Mucosa of rectum (tissue), 2 donors: ENCODE measurements at regions not wholly inside any gene's neighbourhood (a gene's known extent, or its start where the extent isn't known, plus 50 kb on each side); places are given as distances from the start of the nearest gene placed in this dataset.

Experiments used
- H3K27ac ChIP-seq, 2 donors: one replicate each; pipeline ENCODE4 v1.7.0; 2013; ENCODE audit warnings: inconsistent platforms in 2 of 2, low read depth in 2 of 2, low read length in 2 of 2
- H3K27me3 ChIP-seq, 2 donors: one replicate each; pipeline ENCODE4 v1.7.0; 2013; ENCODE audit warnings: low read length in 2 of 2; ENCODE audit not compliant: control insufficient read depth in 2 of 2, insufficient read depth in 2 of 2
- H3K36me3 ChIP-seq, 2 donors: one replicate each; pipeline ENCODE4 v1.7.0; 2013; ENCODE audit warnings: low read length in 2 of 2; ENCODE audit not compliant: control insufficient read depth in 2 of 2, insufficient read depth in 2 of 2
- H3K4me1 ChIP-seq, 2 donors: one replicate each; pipeline ENCODE4 v1.7.0; 2013; ENCODE audit warnings: low read length in 2 of 2, mild to moderate bottlenecking in 1 of 2; ENCODE audit not compliant: control insufficient read depth in 2 of 2, insufficient read depth in 2 of 2
- H3K4me3 ChIP-seq, 2 donors: one replicate each; pipeline ENCODE4 v1.7.0; 2013; ENCODE audit warnings: low read length in 2 of 2
- H3K9ac ChIP-seq, 2 donors: one replicate each; pipeline ENCODE4 v1.7.0; 2013; ENCODE audit warnings: low read length in 2 of 2, low read depth in 1 of 2, mild to moderate bottlenecking in 1 of 2
- H3K9me3 ChIP-seq, 2 donors: one replicate each; pipeline ENCODE4 v1.7.0; 2013; ENCODE audit warnings: low read length in 2 of 2; ENCODE audit not compliant: control insufficient read depth in 2 of 2
- donor health status: healthy.
- donor health status: Normal muscosa, but diverticular disease.

DNA sequence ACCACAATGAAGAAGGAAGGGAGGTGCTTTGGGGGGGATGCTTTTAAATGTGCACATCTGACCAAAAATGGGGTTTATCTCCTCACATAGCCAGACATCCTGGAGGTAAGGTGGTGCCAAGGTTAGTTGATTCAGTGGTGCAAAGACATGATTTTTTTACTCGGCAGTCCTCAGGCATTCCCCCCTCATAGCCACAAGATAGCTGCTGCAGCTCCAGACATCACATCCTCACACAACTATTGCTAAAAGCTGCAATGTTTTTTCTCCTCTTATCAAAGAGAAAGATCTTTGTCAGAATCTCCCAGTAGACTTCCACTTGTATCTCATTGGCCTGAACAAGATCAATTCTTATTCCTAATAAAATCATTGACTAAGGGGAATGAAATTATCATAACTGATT lies 141.3 kb upstream of the ZNF438 start:
- Histone ChIP-seq H3K4me3 (no peak overlapping the region), H3K4me1 (no peaks in the 10 kb centered on the region), H3K9ac (no peak overlapping the region), H3K9me3 (peaks cover 0 to 3% of the 10 kb centered on the region in 2 donors), H3K36me3 (no peaks in the 10 kb centered on the region), H3K27ac (no peak overlapping the region), H3K27me3 (no peaks in the 10 kb centered on the region)

DNA sequence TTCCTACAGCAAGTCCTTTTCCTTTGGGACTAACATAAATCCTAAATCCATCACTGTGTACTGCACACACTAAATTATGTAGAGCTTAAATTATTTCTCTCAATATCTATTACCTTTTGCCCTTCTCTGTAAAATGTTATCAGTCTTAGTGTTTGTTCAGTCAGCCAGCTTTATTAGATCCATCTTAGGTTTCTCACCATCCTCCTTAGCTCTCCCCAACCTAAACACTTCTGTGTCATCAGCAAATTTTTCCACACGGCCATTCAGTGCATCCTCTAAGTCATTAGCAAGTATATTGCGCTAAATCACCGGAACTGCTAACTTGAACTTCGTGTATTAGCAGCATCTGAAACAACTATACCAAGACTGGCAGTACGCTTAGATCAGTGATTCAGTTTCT lies 142.1 kb upstream of the ZNF438 start:
- Histone ChIP-seq H3K36me3 (no peaks in the 10 kb centered on the region), H3K4me3 (no peak overlapping the region)

DNA sequence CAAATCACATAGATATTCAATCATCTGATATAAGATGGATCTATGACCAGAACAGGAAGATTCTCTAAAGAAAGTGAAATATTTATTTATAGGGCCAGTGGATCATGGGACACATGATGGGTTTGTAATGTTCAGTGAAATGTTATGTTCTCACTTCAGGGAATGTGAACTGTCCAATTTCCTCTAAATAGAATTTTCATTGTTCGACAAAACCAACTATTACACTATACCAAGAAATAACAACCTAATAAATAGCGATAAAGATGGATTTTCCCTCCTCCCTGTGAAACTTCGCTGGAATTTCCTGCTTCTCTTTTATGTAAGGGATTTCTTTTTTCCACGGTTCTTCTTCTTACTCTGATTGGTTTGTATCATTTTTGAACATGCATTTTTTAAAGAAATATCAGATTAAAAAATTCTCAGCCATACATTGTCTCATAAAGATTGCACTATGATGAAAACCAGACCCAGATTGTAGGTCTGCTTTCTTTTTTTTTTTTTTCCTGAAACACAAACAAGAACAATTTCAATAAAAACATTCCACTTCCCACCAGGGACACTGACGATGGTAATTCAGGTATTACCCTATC lies 139.8 kb upstream of the ZEB1 start:
- Histone ChIP-seq H3K4me3 (no peak overlapping the region), H3K4me1 (no peaks in the 10 kb centered on the region)

More for the DNA sequence above, 142.1 kb upstream of the ZNF438 start:
- H3K4me1 ChIP-seq, result no peaks in the 10 kb centered on the region
- H3K27ac ChIP-seq, result no peak overlapping the region
- H3K9ac ChIP-seq, result no peak overlapping the region
- H3K27me3 ChIP-seq, result no peaks in the 10 kb centered on the region
- peaks cover 0 to 3% of the 10 kb centered on the region in 2 donors for H3K9me3 ChIP-seq

DNA sequence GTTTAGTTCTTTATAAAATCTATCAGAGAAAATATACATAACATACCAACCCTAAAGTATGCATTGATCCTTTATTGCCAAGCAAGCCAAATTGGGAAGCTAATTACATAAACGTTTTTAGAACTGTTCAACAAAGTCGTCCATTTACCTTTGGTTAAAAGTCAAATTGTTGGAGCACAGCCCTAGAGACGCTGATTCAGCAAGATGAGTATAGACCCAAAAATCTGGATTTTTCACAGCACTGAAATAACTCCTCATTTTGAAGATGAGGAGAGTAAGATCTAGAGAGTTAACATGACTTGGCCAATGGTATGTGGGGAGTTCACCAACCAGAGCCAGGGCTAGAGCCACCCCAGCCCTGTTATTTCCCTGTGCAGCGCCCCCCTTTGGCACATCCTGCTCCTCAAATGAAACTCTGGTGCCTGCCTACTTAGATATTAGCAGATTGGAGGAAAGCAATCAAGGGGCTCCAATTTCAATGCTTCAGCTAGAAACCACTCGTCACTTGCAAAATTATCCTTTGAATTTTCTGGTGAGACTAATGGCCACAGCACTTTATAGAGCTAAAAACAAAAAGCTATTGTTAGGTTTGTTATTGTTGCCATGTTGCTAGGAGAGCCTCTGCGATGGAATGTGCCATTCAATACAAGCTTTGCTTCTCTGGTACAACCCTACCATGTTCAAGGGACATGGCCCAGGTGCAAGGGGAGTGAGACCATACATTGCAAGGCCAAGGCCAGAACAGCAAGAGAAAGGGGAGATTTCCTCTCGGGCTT lies 132.6 kb upstream of the ZEB1 start:
- no peaks in the 10 kb centered on the region for H3K36me3 ChIP-seq
- H3K4me1 ChIP-seq, result no peaks in the 10 kb centered on the region
- no peak overlapping the region for H3K4me3 ChIP-seq
- H3K27me3 ChIP-seq, result no peaks in the 10 kb centered on the region
- H3K27ac ChIP-seq, result no peak overlapping the region
- no peaks in the 10 kb centered on the region for H3K9me3 ChIP-seq
- H3K9ac ChIP-seq, result no peak overlapping the region

More for the DNA sequence above, 139.8 kb upstream of the ZEB1 start:
- Histone ChIP-seq H3K36me3 (no peaks in the 10 kb centered on the region), H3K9ac (no peak overlapping the region), H3K27me3 (no peaks in the 10 kb centered on the region), H3K27ac (no peak overlapping the region), H3K9me3 (no peaks in the 10 kb centered on the region)

DNA sequence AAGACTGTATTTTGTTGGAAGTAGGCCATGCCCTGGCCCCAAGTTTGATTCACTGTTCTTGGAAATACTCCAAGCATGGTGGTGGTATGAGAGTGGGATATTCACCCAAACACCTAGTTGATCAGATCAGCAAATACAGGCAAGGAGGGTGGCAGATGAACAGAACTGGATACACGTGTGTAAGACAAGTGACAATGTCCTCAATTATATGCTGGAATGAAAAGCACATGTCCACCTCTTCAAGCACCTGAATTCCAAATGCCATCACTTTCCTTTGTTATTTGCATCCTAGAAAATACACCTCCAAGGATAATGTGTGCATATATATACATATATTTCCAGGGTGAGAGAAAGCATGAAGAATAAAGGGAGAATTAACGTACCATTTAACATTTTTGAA lies 131.8 kb upstream of the ZEB1 start:
- Histone ChIP-seq H3K36me3 (no peaks in the 10 kb centered on the region), H3K4me3 (no peak overlapping the region), H3K27me3 (no peaks in the 10 kb centered on the region), H3K4me1 (no peaks in the 10 kb centered on the region), H3K27ac (no peak overlapping the region), H3K9me3 (no peaks in the 10 kb centered on the region), H3K9ac (no peak overlapping the region)

DNA sequence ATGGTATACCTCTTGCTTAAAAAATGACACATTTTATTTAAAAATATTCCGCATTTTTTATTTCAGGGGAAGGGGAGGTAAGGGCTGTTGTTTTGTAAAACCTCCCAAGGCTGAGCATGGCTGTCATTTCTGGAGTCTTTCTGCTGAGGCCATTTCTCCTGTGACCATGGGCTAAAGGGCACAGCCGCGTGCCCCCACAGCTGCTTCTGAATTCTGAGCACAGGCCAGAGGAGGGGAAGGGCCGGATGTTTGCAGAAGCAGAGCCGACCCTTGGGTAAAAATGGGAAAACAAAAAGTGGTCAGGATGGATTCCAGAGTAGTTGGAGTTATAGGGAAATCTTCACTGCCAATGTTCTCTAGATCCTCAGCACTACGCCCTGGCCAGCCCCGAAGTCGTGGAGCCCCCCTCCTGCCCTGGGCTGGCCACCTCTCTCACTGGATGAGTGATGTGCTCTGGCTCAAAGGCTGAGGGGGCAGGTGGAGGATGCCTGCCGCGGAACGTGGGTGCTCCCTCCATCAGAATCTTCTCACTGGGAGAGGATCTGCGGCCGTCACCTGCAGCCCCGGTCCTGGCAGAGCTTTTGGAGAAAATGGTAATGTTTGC lies 131.3 kb upstream of the ZEB1 start:
- Histone ChIP-seq H3K9me3 (no peaks in the 10 kb centered on the region), H3K4me1 (no peaks in the 10 kb centered on the region), H3K27me3 (no peaks in the 10 kb centered on the region), H3K27ac (no peak overlapping the region), H3K4me3 (no peak overlapping the region), H3K36me3 (no peaks in the 10 kb centered on the region), H3K9ac (no peak overlapping the region)

DNA sequence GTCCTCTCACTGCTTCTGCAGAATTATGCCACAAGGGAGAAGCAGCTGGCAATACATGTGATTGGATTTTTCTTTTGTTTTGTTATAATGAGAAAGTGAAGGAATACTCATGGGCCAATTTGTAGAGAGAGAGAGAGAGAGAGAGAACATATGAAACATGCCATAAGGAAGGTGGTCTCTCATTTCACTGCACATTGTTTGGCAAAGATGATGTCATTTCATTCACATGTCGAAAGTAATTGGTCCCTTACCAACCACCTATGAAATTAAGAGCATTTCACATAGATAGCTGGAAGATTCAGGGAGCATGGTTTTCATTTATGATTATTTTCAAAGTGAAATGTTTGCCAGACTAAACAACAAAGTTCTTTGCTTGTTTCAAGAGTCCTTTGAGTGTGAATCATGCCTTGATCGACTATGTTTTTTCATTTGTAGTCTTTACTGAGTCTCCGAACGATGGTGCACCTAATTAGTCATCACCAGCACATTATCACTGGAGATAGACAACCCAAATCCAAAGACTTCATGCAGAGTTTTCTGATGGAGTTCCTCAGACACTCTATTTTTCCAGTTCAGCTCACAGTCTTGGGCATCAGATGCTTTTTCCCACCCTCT lies 130.1 kb upstream of the ZEB1 start:
- Histone ChIP-seq H3K9ac (no peak overlapping the region), H3K4me1 (no peaks in the 10 kb centered on the region), H3K4me3 (no peak overlapping the region), H3K27ac (no peak overlapping the region), H3K27me3 (no peaks in the 10 kb centered on the region), H3K36me3 (no peaks in the 10 kb centered on the region), H3K9me3 (no peaks in the 10 kb centered on the region)

DNA sequence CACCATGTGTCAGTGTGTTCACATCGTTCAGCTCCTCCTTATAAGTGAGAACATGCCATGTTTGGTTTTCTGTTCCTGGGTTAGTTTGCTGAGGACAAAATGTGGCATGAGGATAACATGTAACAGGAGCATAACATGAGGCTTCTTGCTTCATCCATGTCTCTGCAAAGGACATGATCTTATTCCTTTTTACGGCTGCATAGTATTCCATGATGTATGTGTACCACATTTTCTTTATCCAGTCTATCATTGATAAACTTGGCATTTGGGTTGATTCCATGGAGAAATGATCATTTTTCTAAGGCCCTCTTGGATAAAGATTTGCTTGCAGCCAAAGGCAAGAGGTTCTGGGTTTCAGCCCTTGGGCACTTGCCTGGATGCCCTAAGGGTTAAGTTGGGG lies 128.5 kb upstream of the ZEB1 start:
- Histone ChIP-seq H3K27ac (no peak overlapping the region), H3K9me3 (no peaks in the 10 kb centered on the region), H3K36me3 (no peaks in the 10 kb centered on the region), H3K27me3 (no peaks in the 10 kb centered on the region), H3K4me1 (no peaks in the 10 kb centered on the region), H3K4me3 (no peak overlapping the region), H3K9ac (no peak overlapping the region)

DNA sequence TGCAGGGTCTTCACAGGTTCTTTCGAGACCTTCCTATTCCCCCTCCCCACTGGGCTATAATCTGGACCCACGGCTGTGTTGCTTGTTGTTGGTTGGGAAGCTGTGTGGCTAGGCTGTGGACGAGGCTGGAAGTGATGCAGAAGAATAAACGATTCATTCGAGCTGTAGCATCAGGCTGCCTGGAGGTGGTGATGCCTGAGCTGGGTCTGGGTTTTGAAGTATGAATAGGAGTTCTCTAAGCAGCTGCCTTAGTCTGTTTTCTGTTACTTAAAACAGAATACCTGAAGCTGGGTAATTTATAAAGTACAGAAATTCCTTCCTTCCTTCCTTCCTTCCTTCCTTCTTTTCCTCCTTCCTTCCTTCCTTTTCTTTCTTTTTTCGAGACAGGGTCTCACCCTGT lies 126.5 kb upstream of the ZEB1 start:
- no peak overlapping the region for H3K9ac ChIP-seq
- no peaks in the 10 kb centered on the region for H3K9me3 ChIP-seq
- H3K36me3 ChIP-seq, result no peaks in the 10 kb centered on the region
- H3K27ac ChIP-seq, result no peak overlapping the region
- H3K27me3 ChIP-seq, result no peaks in the 10 kb centered on the region
- H3K4me1 ChIP-seq, result no peaks in the 10 kb centered on the region
- no peak overlapping the region for H3K4me3 ChIP-seq

DNA sequence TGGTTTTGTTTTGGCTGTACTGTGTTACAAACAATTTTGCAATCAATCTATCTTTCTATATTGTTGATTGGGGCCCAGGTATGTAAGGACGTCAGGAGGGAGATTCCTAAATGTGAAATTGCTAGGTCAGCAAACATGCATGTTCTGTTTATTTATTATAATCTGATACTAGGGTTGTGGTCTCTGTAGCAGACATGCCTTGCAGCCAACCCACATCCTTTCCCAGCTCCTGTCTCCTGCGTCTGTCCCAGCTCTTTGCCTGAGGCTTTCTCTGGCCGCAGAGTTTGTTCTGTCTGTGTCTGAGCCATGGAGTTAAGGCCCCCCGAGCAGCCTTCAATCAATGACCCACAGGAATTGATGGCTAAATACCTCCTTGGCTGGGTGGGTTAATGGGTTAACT lies 124.0 kb upstream of the ZEB1 start:
- Histone ChIP-seq H3K9ac (no peak overlapping the region), H3K36me3 (no peaks in the 10 kb centered on the region), H3K4me3 (no peak overlapping the region), H3K4me1 (no peaks in the 10 kb centered on the region), H3K27me3 (no peaks in the 10 kb centered on the region), H3K9me3 (no peaks in the 10 kb centered on the region), H3K27ac (no peak overlapping the region)
